ENCODE measurements at regions not wholly inside any gene's neighbourhood (a gene's known extent, or its start where the extent isn't known, plus 50 kb on each side); places are given as distances from the start of the nearest gene placed in this dataset.

GRCh38 chr11:32213223-32213622 is 122.3 kb downstream of the RCN1 start:
- H3K9me3 Mint-ChIP-seq: peaks cover 0 to 2% (median 0%) of the 10 kb centered on the region in 7 donors
- no peaks in the 10 kb centered on the region for H3K4me1 Mint-ChIP-seq
- H3K27me3 ChIP-seq (ENCODE audit: control insufficient read depth, insufficient read depth, low read length): no peaks in the 10 kb centered on the region
- H3K4me3 Mint-ChIP-seq: no peak overlapping the region
- no peak overlapping the region for H3K27ac ChIP-seq (ENCODE audit: insufficient read depth, low read length, poor library complexity, severe bottlenecking)
- H3K27ac Mint-ChIP-seq: no peak overlapping the region
- H3K36me3 ChIP-seq (ENCODE audit: control insufficient read depth, insufficient read depth, low read length): no peaks in the 10 kb centered on the region
- no peaks in the 10 kb centered on the region for H3K4me1 ChIP-seq (ENCODE audit: control insufficient read depth, insufficient read depth, low read length, poor library complexity, severe bottlenecking)
- H3K36me3 Mint-ChIP-seq: no peaks in the 10 kb centered on the region
- no peak for DNase-seq
- H3K27me3 Mint-ChIP-seq: no peaks in the 10 kb centered on the region
- H3K4me3 ChIP-seq (ENCODE audit: low read depth, low read length): no peak overlapping the region
- no peaks in the 10 kb centered on the region for H3K9me3 ChIP-seq (ENCODE audit: control insufficient read depth in 2 of 2, low read length in 2 of 2)
- ATAC-seq (ENCODE audit: low read depth in 2 of 2): no peak

- Histone ChIP-seq H3K27me3 (ENCODE audit: control insufficient read depth, insufficient read depth, low read length) (no peaks in the 10 kb centered on the region), H3K4me3 (ENCODE audit: low read depth, low read length) (no peak overlapping the region), H3K4me1 (ENCODE audit: control insufficient read depth, insufficient read depth, low read length, poor library complexity, severe bottlenecking) (no peaks in the 10 kb centered on the region), H3K36me3 (ENCODE audit: control insufficient read depth, insufficient read depth, low read length) (no peaks in the 10 kb centered on the region), H3K27ac (ENCODE audit: insufficient read depth, low read length, poor library complexity, severe bottlenecking) (no peak overlapping the region), H3K9me3 (ENCODE audit: control insufficient read depth in 2 of 2, low read length in 2 of 2) (no peaks in the 10 kb centered on the region)
- no peak for DNase-seq
- ATAC-seq (ENCODE audit: low read depth in 2 of 2): no peak
- no peaks in the 10 kb centered on the region for H3K36me3 Mint-ChIP-seq
- H3K4me1 Mint-ChIP-seq: no peaks in the 10 kb centered on the region
- H3K27ac Mint-ChIP-seq: no peak overlapping the region
- H3K27me3 Mint-ChIP-seq: no peaks in the 10 kb centered on the region
- peaks cover 0 to 4% (median 0%) of the 10 kb centered on the region in 7 donors for H3K9me3 Mint-ChIP-seq
- no peak overlapping the region for H3K4me3 Mint-ChIP-seq
Observed at GRCh38 chr11:32215157-32215556, 124.3 kb downstream of the RCN1 start.

GRCh38 chr11:32216749-32217148 is 125.9 kb downstream of the RCN1 start:
- Histone ChIP-seq H3K27me3 (ENCODE audit: control insufficient read depth, insufficient read depth, low read length) (no peaks in the 10 kb centered on the region), H3K4me3 (ENCODE audit: low read depth, low read length) (no peak overlapping the region), H3K27ac (ENCODE audit: insufficient read depth, low read length, poor library complexity, severe bottlenecking) (no peak overlapping the region), H3K9me3 (ENCODE audit: control insufficient read depth in 2 of 2, low read length in 2 of 2) (no peaks in the 10 kb centered on the region), H3K36me3 (ENCODE audit: control insufficient read depth, insufficient read depth, low read length) (no peaks in the 10 kb centered on the region), H3K4me1 (ENCODE audit: control insufficient read depth, insufficient read depth, low read length, poor library complexity, severe bottlenecking) (no peaks in the 10 kb centered on the region)
- no peak for ATAC-seq (ENCODE audit: low read depth in 2 of 2)
- no peaks in the 10 kb centered on the region for H3K36me3 Mint-ChIP-seq
- DNase-seq: no peak
- H3K4me1 Mint-ChIP-seq: no peaks in the 10 kb centered on the region
- peaks cover 0 to 4% (median 0%) of the 10 kb centered on the region in 7 donors for H3K9me3 Mint-ChIP-seq
- H3K4me3 Mint-ChIP-seq: no peak overlapping the region
- peaks cover 5% of the 10 kb centered on the region for H3K27me3 Mint-ChIP-seq
- no peak overlapping the region for H3K27ac Mint-ChIP-seq

GRCh38 chr11:32219320-32219719 is 128.4 kb downstream of the RCN1 start:
- Histone ChIP-seq H3K27ac (ENCODE audit: insufficient read depth, low read length, poor library complexity, severe bottlenecking) (no peak overlapping the region), H3K9me3 (ENCODE audit: control insufficient read depth in 2 of 2, low read length in 2 of 2) (no peaks in the 10 kb centered on the region), H3K36me3 (ENCODE audit: control insufficient read depth, insufficient read depth, low read length) (no peaks in the 10 kb centered on the region), H3K4me3 (ENCODE audit: low read depth, low read length) (no peak overlapping the region), H3K4me1 (ENCODE audit: control insufficient read depth, insufficient read depth, low read length, poor library complexity, severe bottlenecking) (no peaks in the 10 kb centered on the region), H3K27me3 (ENCODE audit: control insufficient read depth, insufficient read depth, low read length) (no peaks in the 10 kb centered on the region)
- Mint-ChIP-seq H3K4me1 (no peaks in the 10 kb centered on the region), H3K36me3 (no peaks in the 10 kb centered on the region), H3K27me3 (peaks cover 5% of the 10 kb centered on the region), H3K9me3 (peaks cover 0 to 4% (median 0%) of the 10 kb centered on the region in 7 donors), H3K27ac (no peak overlapping the region), H3K4me3 (no peak overlapping the region)
- ATAC-seq (ENCODE audit: low read depth in 2 of 2): no peak
- no peak for DNase-seq

GRCh38 chr11:32221476-32222032 is 130.7 kb downstream of the RCN1 start:
- Mint-ChIP-seq H3K9me3 (peaks cover 0 to 2% (median 0%) of the 10 kb centered on the region in 7 donors), H3K36me3 (no peaks in the 10 kb centered on the region), H3K27ac (no peak overlapping the region), H3K4me3 (no peak overlapping the region), H3K27me3 (peaks cover 5% of the 10 kb centered on the region), H3K4me1 (no peaks in the 10 kb centered on the region)
- no peaks in the 10 kb centered on the region for H3K27me3 ChIP-seq (ENCODE audit: control insufficient read depth, insufficient read depth, low read length)
- no peak overlapping the region for H3K4me3 ChIP-seq (ENCODE audit: low read depth, low read length)
- ATAC-seq (ENCODE audit: low read depth in 2 of 2) (no peak), DNase-seq (no peak)
- no peaks in the 10 kb centered on the region for H3K9me3 ChIP-seq (ENCODE audit: control insufficient read depth in 2 of 2, low read length in 2 of 2)
- H3K36me3 ChIP-seq (ENCODE audit: control insufficient read depth, insufficient read depth, low read length): no peaks in the 10 kb centered on the region
- no peaks in the 10 kb centered on the region for H3K4me1 ChIP-seq (ENCODE audit: control insufficient read depth, insufficient read depth, low read length, poor library complexity, severe bottlenecking)
- no peak overlapping the region for H3K27ac ChIP-seq (ENCODE audit: insufficient read depth, low read length, poor library complexity, severe bottlenecking)

GRCh38 chr11:32224580-32224979 is 133.7 kb downstream of the RCN1 start:
- no peak overlapping the region for H3K4me3 ChIP-seq (ENCODE audit: low read depth, low read length)
- no peak for ATAC-seq (ENCODE audit: low read depth in 2 of 2)
- no peak overlapping the region for H3K27ac ChIP-seq (ENCODE audit: insufficient read depth, low read length, poor library complexity, severe bottlenecking)
- peaks cover 0 to 3% (median 0%) of the 10 kb centered on the region in 7 donors for H3K9me3 Mint-ChIP-seq
- no peak for DNase-seq
- H3K4me1 ChIP-seq (ENCODE audit: control insufficient read depth, insufficient read depth, low read length, poor library complexity, severe bottlenecking): no peaks in the 10 kb centered on the region
- no peaks in the 10 kb centered on the region for H3K36me3 ChIP-seq (ENCODE audit: control insufficient read depth, insufficient read depth, low read length)
- H3K27me3 Mint-ChIP-seq: peaks cover 15% of the 10 kb centered on the region
- H3K36me3 Mint-ChIP-seq: no peaks in the 10 kb centered on the region
- no peak overlapping the region for H3K27ac Mint-ChIP-seq
- no peaks in the 10 kb centered on the region for H3K27me3 ChIP-seq (ENCODE audit: control insufficient read depth, insufficient read depth, low read length)
- H3K4me3 Mint-ChIP-seq: no peak overlapping the region
- H3K4me1 Mint-ChIP-seq: no peaks in the 10 kb centered on the region
- H3K9me3 ChIP-seq (ENCODE audit: control insufficient read depth in 2 of 2, low read length in 2 of 2): no peaks in the 10 kb centered on the region

- Mint-ChIP-seq H3K4me1 (no peaks in the 10 kb centered on the region), H3K27me3 (peaks cover 22% of the 10 kb centered on the region), H3K36me3 (no peaks in the 10 kb centered on the region), H3K4me3 (no peak overlapping the region), H3K9me3 (peaks cover 0 to 3% (median 0%) of the 10 kb centered on the region in 7 donors), H3K27ac (no peak overlapping the region)
- no peak overlapping the region for H3K4me3 ChIP-seq (ENCODE audit: low read depth, low read length)
- H3K27ac ChIP-seq (ENCODE audit: insufficient read depth, low read length, poor library complexity, severe bottlenecking): no peak overlapping the region
- no peaks in the 10 kb centered on the region for H3K9me3 ChIP-seq (ENCODE audit: control insufficient read depth in 2 of 2, low read length in 2 of 2)
- H3K4me1 ChIP-seq (ENCODE audit: control insufficient read depth, insufficient read depth, low read length, poor library complexity, severe bottlenecking): no peaks in the 10 kb centered on the region
- H3K27me3 ChIP-seq (ENCODE audit: control insufficient read depth, insufficient read depth, low read length): no peaks in the 10 kb centered on the region
- DNase-seq: no peak
- no peaks in the 10 kb centered on the region for H3K36me3 ChIP-seq (ENCODE audit: control insufficient read depth, insufficient read depth, low read length)
- ATAC-seq (ENCODE audit: low read depth in 2 of 2): no peak
Observed at GRCh38 chr11:32225571-32226285, 134.9 kb downstream of the RCN1 start.

GRCh38 chr11:32226480-32226879 is 135.6 kb downstream of the RCN1 start:
- peaks cover 0 to 1% (median 0%) of the 10 kb centered on the region in 7 donors for H3K9me3 Mint-ChIP-seq

More at GRCh38 chr11:32226480-32226879, 135.6 kb downstream of the RCN1 start:
- no peaks in the 10 kb centered on the region for H3K9me3 ChIP-seq (ENCODE audit: control insufficient read depth in 2 of 2, low read length in 2 of 2)
- Mint-ChIP-seq H3K36me3 (no peaks in the 10 kb centered on the region), H3K27ac (peak overlapping the region in 1 of 3 donors; percentile 11), H3K4me1 (no peaks in the 10 kb centered on the region), H3K27me3 (peaks cover 17% of the 10 kb centered on the region), H3K4me3 (no peak overlapping the region)
- H3K4me3 ChIP-seq (ENCODE audit: low read depth, low read length): no peak overlapping the region
- H3K4me1 ChIP-seq (ENCODE audit: control insufficient read depth, insufficient read depth, low read length, poor library complexity, severe bottlenecking): no peaks in the 10 kb centered on the region
- H3K36me3 ChIP-seq (ENCODE audit: control insufficient read depth, insufficient read depth, low read length): no peaks in the 10 kb centered on the region
- DNase-seq: no peak
- H3K27me3 ChIP-seq (ENCODE audit: control insufficient read depth, insufficient read depth, low read length): no peaks in the 10 kb centered on the region
- ATAC-seq (ENCODE audit: low read depth in 2 of 2): no peak
- no peak overlapping the region for H3K27ac ChIP-seq (ENCODE audit: insufficient read depth, low read length, poor library complexity, severe bottlenecking)

Measured in CD4-positive, CD25-positive, alpha-beta regulatory T cell (primary cell).